Testis (tissue), 2 donors: ENCODE measurements at regions not wholly inside any gene's neighbourhood (a gene's known extent, or its start where the extent isn't known, plus 50 kb on each side); places are given as distances from the start of the nearest gene placed in this dataset.
"Not testable (repeated sequence)": the region's sequence is repeated elsewhere in the genome, so short reads cannot be mapped to it uniquely, and the experiment has no call there.

ENCODE experiments used
- DNase-seq: peaks from one replicate; pipeline ENCODE4 v3.0.0-alpha.2; 2019
- H3K27ac ChIP-seq, 2 donors: fragments of 200-600 bp; sonication (generic); one replicate each; pipeline ENCODE4 v1.5.1; 2019
- H3K27me3 ChIP-seq: fragments of 200-600 bp; sonication (generic); one replicate; pipeline ENCODE4 v1.5.1; 2019
- H3K36me3 ChIP-seq: fragments of 200-600 bp; sonication (generic); one replicate; pipeline ENCODE4 v1.5.1; 2017; ENCODE audit warnings: low read depth; ENCODE audit errors: missing control alignments
- H3K4me1 ChIP-seq: fragments of 200-600 bp; sonication (generic); one replicate; pipeline ENCODE4 v1.5.1; 2019
- H3K4me3 ChIP-seq, 2 donors: fragments of 200-600 bp; sonication (generic); one replicate each; pipeline ENCODE4 v1.5.1; 2017 to 2019
- H3K9me3 ChIP-seq: fragments of 200-600 bp; sonication (generic); one replicate; pipeline ENCODE4 v1.5.1; 2017
- CTCF ChIP-seq, 3 experiments: fragments of 450-650 bp in 2 of 3; fragments of 200-600 bp in 1 of 3; sonication (generic) in 1 of 3; IDR thresholded peaks; one replicate each; pipeline ENCODE4 v1.5.1; 2016 to 2019; ENCODE audit warnings: antibody characterized with exemption in 3 of 3, mild to moderate bottlenecking in 2 of 3, moderate library complexity in 1 of 3
- POLR2A ChIP-seq: fragments of 450-650 bp; IDR thresholded peaks from one replicate; pipeline ENCODE4 v1.6.1; 2017; ENCODE audit warnings: antibody characterized with exemption, mild to moderate bottlenecking, moderate library complexity
- WGBS, 2 donors: methylation state at CpG; one replicate each; pipeline ENCODE4 v1.1.5; 2018; 5-methylcytosine and 5-hydroxymethylcytosine counted together
- intact Hi-C: fragments of 100-400 bp; cut with DNase I; formaldehyde crosslinking; loops from one replicate; pipeline ENCODE4 v1.15.1; 2023; ENCODE audit warnings: low total_unique reads

- intact Hi-C loops, result no loop called here
- Histone ChIP-seq H3K27me3 (no peaks in the 10 kb centered on the region), H3K4me3 (peak overlapping the region; percentile 2 to 47), H3K36me3 (no peaks in the 10 kb centered on the region), H3K27ac (no peak overlapping the region), H3K4me1 (peaks cover 9% of the 10 kb centered on the region), H3K9me3 (no peaks in the 10 kb centered on the region)
- peak; percentile 21 for DNase-seq
- TF ChIP-seq CTCF (IDR thresholded peaks at IDR 0.05) (peak in 1 of 3 experiments; percentile 8), POLR2A (no peak)
- 67 to 83% methylated on average over 1 to 12 of the region's 29 CpGs for whole genome bisulfite sequencing, 2 donors
Measured at GRCh38 chr3:75396316-75396802, 267.8 kb upstream of the FRG2C start.

GRCh38 chr3:75397486-75397885, 266.6 kb upstream of the FRG2C start:
- WGBS, 2 donors, result 90 to 92% methylated on average over 19 of the region's 20 CpGs
- intact Hi-C loops, result not testable (repeated sequence)

DNA sequence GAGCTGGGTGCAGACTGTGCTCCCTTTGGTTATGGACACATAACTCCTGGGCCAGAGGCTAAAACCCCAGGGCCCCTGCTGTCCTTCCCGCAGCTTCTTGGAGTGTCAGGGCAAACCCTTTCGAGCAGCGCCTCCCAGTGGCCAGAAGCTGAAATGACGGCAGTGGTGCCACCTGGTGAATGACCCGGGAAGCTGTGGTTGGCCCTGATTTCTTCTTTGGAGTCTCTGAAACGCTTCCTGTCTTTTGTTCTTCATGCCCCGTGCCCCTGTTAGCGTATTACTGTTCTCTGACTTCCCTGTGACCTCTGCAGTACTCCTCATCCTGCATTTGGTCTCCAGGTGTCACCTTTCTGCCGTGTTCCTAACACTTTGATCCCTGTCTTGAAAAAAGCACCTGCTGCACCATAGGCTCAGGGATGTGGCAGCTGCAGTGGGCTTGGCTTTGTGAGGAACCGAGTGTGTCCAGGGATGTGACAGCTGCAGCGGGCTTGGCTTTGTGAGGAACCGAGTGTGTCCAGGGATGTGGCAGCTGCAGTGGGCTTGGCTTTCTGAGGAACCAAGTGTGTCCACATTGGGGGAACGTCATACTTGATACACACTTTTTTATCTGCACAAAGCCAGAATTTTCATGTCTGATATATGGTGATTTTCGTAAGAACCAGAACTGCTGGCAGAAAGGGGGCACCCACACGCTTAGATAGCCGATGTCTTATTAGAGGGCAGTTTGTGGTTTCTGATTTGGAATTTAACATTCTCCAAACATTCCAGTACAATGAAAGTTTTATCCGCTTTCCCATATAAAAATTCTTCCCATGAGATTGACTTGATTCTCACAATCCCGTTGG, 241.8 kb upstream of the FRG2C start:
- H3K4me3 ChIP-seq, H3K36me3 ChIP-seq, H3K27me3 ChIP-seq, H3K27ac ChIP-seq, H3K4me1 ChIP-seq, intact Hi-C loops, H3K9me3 ChIP-seq: not testable (repeated sequence)
- DNase-seq, result peak; percentile 54
- WGBS, 2 donors, result 55 to 66% methylated on average over 18 of the region's 18 CpGs
- TF ChIP-seq CTCF (IDR thresholded peaks at IDR 0.05), result peak; percentile 54 to 85 (median 63)

More at GRCh38 chr3:75397486-75397885, 266.6 kb upstream of the FRG2C start:
- not testable (repeated sequence) for DNase-seq, H3K27ac ChIP-seq, H3K9me3 ChIP-seq, H3K4me1 ChIP-seq, H3K4me3 ChIP-seq, H3K27me3 ChIP-seq, H3K36me3 ChIP-seq

DNA sequence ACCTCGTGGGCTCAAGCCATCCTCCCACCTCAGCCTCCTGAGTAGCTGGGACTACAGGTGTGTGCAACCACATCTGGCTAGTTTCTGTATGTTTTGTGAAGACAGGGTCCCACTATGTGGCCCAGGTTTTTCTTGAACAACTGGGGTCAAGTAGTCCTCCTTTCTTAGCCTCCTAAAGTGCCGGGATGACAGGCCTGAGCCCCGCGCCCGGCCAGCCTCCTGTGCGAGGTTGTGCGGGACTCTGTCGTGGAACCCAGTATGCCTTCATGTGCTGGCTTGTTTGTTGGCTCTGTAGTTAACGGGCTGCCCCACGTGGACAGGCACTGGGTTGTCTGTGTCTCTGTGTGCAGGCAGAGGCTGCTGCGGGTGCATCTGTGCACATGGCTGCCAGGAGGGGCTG, 238.7 kb upstream of the FRG2C start:
- intact Hi-C loops, H3K27me3 ChIP-seq, H3K9me3 ChIP-seq, DNase-seq, H3K36me3 ChIP-seq, H3K4me3 ChIP-seq, H3K4me1 ChIP-seq, H3K27ac ChIP-seq: not testable (repeated sequence)
- WGBS, 2 donors, result 89 to 91% methylated on average over 10 to 11 of the region's 11 CpGs

GRCh38 chr3:75427486-75427885, 236.6 kb upstream of the FRG2C start:
- H3K27me3 ChIP-seq, H3K27ac ChIP-seq, H3K4me1 ChIP-seq, H3K4me3 ChIP-seq, H3K9me3 ChIP-seq, DNase-seq, intact Hi-C loops, H3K36me3 ChIP-seq: not testable (repeated sequence)
- WGBS, 2 donors, result 84 to 100% methylated on average over 8 to 9 of the region's 9 CpGs

- H3K9me3 ChIP-seq, H3K4me3 ChIP-seq, DNase-seq, H3K36me3 ChIP-seq, intact Hi-C loops, H3K27ac ChIP-seq, H3K27me3 ChIP-seq, H3K4me1 ChIP-seq: not testable (repeated sequence)
- 90 to 92% methylated on average over 4 to 5 of the region's 5 CpGs for WGBS, 2 donors
Measured at GRCh38 chr3:75427906-75428305, 236.2 kb upstream of the FRG2C start.
